ENCODE measurements at regions not wholly inside any gene's neighbourhood (a gene's known extent, or its start where the extent isn't known, plus 50 kb on each side); places are given as distances from the start of the nearest gene placed in this dataset.

DNA sequence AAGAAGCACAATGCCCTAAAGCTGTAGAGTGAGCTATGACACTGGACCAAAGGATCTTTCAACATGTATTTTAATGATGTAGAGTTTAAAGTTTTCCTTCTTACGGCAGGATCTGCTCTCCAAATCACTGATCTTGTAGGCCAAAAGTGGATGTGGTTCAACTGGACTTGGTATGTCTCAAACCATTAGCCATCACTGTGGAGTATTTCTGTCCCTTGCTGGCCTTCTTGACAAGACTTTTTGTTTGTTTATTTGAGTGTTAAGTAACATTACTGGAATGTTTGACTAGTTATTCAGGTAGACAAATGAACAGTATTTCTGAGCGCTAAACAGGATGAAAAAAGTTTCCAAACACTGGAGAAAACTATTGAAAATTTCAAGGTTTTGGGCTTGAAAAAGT, 472.7 kb upstream of the CFAP20DC start:
- TF ChIP-seq, protein P1, sequence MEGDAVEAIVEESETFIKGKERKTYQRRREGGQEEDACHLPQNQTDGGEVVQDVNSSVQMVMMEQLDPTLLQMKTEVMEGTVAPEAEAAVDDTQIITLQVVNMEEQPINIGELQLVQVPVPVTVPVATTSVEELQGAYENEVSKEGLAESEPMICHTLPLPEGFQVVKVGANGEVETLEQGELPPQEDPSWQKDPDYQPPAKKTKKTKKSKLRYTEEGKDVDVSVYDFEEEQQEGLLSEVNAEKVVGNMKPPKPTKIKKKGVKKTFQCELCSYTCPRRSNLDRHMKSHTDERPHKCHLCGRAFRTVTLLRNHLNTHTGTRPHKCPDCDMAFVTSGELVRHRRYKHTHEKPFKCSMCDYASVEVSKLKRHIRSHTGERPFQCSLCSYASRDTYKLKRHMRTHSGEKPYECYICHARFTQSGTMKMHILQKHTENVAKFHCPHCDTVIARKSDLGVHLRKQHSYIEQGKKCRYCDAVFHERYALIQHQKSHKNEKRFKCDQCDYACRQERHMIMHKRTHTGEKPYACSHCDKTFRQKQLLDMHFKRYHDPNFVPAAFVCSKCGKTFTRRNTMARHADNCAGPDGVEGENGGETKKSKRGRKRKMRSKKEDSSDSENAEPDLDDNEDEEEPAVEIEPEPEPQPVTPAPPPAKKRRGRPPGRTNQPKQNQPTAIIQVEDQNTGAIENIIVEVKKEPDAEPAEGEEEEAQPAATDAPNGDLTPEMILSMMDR (IDR thresholded peaks at IDR 0.05): no peak
- Histone ChIP-seq H3K27ac (no peak overlapping the region), H3K4me3 (no peak overlapping the region)
- DNase-seq (ENCODE audit: low spot score): no peak

- no peak overlapping the region for H3K4me3 ChIP-seq
- TF ChIP-seq, protein P1 (IDR thresholded peaks at IDR 0.05): no peak
- no peak for DNase-seq (ENCODE audit: low spot score)
- no peak overlapping the region for H3K27ac ChIP-seq
These were observed 469.3 kb upstream of the CFAP20DC start for GRCh38 chr3:59519094-59519493.

DNA sequence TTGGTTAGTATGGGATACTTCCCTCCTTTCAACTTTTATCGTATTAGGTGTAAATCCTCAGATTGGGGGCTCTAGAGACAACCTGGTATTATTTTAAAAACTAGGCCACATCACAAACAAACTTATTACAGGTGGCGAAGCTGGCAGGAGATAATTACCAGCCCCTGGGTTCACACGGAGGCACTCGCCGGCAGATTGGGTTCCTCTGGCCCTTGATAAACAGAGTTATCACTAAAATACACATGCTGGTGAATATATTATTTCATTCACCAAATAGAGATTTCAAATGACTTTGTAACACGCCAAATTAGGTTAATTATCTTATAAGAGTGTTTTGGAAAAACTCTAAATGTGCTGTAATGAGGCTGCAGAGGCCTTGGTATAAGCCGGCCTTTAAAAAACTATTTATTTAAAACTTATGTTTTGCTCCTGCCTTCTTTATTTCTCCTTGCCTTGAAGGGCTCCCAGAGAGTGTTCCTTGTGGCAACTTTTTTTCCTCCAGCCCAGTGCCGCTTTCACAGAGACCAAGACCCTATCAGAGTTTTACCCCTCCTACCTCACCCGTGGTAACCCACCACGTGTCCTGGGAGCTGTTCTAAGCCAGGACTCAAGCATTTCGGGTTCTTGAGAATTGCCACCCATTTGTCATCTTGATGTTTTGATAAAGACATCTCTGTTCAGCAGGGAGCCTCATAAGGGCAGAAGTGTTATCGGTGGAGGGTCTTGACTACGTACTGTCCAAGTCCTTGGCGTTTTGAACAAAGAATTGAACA, 468.6 kb upstream of the CFAP20DC start:
- TF ChIP-seq, protein P1 (IDR thresholded peaks at IDR 0.05): no peak
- Histone ChIP-seq H3K27ac (no peak overlapping the region), H3K4me3 (no peak overlapping the region)
- no peak for DNase-seq (ENCODE audit: low spot score)

DNA sequence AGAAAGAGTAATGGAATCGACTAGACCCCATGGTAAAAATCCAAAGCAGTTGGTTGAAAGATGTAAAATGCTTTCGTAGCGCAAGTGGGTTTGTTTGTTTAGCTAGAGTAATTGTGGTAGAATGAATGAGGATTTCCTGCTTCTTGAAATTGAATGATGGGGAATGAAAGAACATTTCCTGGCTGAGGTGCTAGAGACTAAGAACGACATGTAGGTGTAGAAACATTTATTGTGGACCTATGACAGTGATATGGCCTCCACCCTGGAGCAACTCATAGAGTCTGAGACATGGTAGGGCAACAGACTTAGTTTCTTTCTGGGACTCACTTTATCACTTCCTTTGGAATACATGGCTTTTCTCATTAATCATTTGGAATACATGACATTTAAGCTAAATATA, 467.6 kb upstream of the CFAP20DC start:
- H3K27ac ChIP-seq: no peak overlapping the region
- TF ChIP-seq, protein P1 (IDR thresholded peaks at IDR 0.05): no peak
- no peak overlapping the region for H3K4me3 ChIP-seq
- DNase-seq (ENCODE audit: low spot score): no peak

GRCh38 chr3:59515966-59516365, 466.1 kb upstream of the CFAP20DC start:
- DNase-seq (ENCODE audit: low spot score): no peak
- Histone ChIP-seq H3K4me3 (no peak overlapping the region), H3K27ac (no peak overlapping the region)
- TF ChIP-seq, protein P1 (IDR thresholded peaks at IDR 0.05): no peak

GRCh38 chr3:59514865-59515482, 465.1 kb upstream of the CFAP20DC start:
- no peak for DNase-seq (ENCODE audit: low spot score)
- no peak overlapping the region for H3K27ac ChIP-seq
- H3K4me3 ChIP-seq: no peak overlapping the region
- TF ChIP-seq, protein P1 (IDR thresholded peaks at IDR 0.05): no peak

DNA sequence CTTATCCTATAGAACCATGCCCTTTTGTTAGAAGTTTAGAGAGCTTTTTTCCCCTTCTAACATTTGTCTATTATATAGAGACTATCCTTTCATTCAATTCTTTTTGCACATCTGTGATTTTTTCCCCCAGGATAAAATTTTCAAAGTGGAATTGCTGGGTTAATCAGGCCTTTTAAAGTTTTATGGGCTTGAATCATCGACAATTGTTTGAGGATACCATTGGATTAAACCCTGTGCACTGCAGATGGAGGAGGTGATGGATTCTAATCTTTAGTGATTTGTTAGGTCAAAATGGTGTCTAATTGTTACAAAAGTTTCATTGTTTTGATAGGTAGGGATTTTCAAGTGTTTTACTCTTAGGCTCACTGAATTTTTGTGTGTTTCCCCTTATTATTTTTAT, 463.7 kb upstream of the CFAP20DC start:
- TF ChIP-seq, protein P1 (IDR thresholded peaks at IDR 0.05): no peak

More for the DNA sequence above, 463.7 kb upstream of the CFAP20DC start:
- no peak for DNase-seq (ENCODE audit: low spot score)
- H3K27ac ChIP-seq: no peak overlapping the region
- no peak overlapping the region for H3K4me3 ChIP-seq
